Right lobe of liver (tissue), 4 donors: ENCODE measurements at regions not wholly inside any gene's neighbourhood (a gene's known extent, or its start where the extent isn't known, plus 50 kb on each side); places are given as distances from the start of the nearest gene placed in this dataset.

Experiments used
- POLR2A ChIP-seq: fragments of 450-650 bp; IDR thresholded peaks from one replicate; pipeline ENCODE4 v1.6.1; 2017; ENCODE audit warnings: antibody characterized with exemption, mild to moderate bottlenecking
- TF ChIP-seq, protein P1 (sequence below), 4 donors: fragments of 200-600 bp in 3 of 4; fragments of 450-650 bp in 1 of 4; IDR thresholded peaks; one replicate each; pipeline versions ENCODE4 v1.5.1 to v1.8.0; 2016 to 2022; ENCODE audit warnings: antibody characterized with exemption in 4 of 4, mild to moderate bottlenecking in 2 of 4
- donor health status: DM: no; HTN: no; CAD: no.
- donor health status: DM: no; HTN: no; CAD: no.
- donor health status: DM: no; HTN: yes; CAD: no.

DNA sequence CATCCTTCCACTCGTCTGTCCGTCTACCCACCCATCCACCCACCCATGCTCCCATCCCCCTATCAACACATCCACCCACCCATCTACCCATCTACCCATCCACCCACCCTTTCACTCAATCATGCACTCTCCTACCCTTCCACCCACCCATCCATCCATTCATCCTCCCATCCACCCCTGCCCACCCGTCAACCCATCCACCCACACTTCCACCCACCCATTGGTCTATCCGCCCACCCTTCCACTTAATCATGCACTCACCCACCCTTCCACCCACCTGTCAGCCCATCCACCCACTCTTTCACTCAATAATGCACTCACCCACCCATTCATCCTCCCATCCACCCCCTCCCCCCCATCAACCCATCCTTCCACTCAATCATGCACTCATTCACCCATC, 250.0 kb upstream of the EEF2KMT start:
- TF ChIP-seq, protein P1, sequence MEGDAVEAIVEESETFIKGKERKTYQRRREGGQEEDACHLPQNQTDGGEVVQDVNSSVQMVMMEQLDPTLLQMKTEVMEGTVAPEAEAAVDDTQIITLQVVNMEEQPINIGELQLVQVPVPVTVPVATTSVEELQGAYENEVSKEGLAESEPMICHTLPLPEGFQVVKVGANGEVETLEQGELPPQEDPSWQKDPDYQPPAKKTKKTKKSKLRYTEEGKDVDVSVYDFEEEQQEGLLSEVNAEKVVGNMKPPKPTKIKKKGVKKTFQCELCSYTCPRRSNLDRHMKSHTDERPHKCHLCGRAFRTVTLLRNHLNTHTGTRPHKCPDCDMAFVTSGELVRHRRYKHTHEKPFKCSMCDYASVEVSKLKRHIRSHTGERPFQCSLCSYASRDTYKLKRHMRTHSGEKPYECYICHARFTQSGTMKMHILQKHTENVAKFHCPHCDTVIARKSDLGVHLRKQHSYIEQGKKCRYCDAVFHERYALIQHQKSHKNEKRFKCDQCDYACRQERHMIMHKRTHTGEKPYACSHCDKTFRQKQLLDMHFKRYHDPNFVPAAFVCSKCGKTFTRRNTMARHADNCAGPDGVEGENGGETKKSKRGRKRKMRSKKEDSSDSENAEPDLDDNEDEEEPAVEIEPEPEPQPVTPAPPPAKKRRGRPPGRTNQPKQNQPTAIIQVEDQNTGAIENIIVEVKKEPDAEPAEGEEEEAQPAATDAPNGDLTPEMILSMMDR (IDR thresholded peaks at IDR 0.05) = no peak
- no peak for TF ChIP-seq POLR2A
